ENCODE measurements at regions not wholly inside any gene's neighbourhood (a gene's known extent, or its start where the extent isn't known, plus 50 kb on each side); places are given as distances from the start of the nearest gene placed in this dataset.
A peak's percentile ranks its signal among the peaks of the same experiment; 100 is the strongest.

GRCh38 chr12:67439611-67440010, 170.5 kb downstream of the CAND1 start:
- Histone ChIP-seq H3K79me2 (ENCODE audit: control insufficient read depth, low read length) (no peaks in the 10 kb centered on the region), H3K4me2 (ENCODE audit: low read length) (no peak overlapping the region), H3K36me3 (ENCODE audit: control insufficient read depth, low read length) (no peaks in the 10 kb centered on the region), H3F3A (ENCODE audit: control insufficient read depth, insufficient read depth) (no peaks in the 10 kb centered on the region), H3K9me2 (replicated peaks; ENCODE audit: control insufficient read depth, low read length) (no peaks in the 10 kb centered on the region), H3K9me3 (ENCODE audit: control insufficient read depth, insufficient read depth, low read length) (no peaks in the 10 kb centered on the region), H3K27ac (ENCODE audit: low read depth, low read length) (no peak overlapping the region), H3K27me3 (ENCODE audit: control insufficient read depth, low read length) (no peaks in the 10 kb centered on the region), H3K4me1 (ENCODE audit: control insufficient read depth, low read length) (peaks cover 5% of the 10 kb centered on the region), H3K4me3 (ENCODE audit: low read length) (no peak overlapping the region), H4K20me1 (ENCODE audit: control insufficient read depth, insufficient read depth, low read depth, low read length) (no peaks in the 10 kb centered on the region)
- TF ChIP-seq EZH2phosphoT487 (IDR thresholded peaks at IDR 0.05; ENCODE audit: borderline replicate concordance, low read length), result no peak
- no peak for TF ChIP-seq CTCF (IDR thresholded peaks at IDR 0.05; ENCODE audit: low read depth, low read length, poor library complexity, severe bottlenecking)

- Histone ChIP-seq H3K27ac (ENCODE audit: low read depth, low read length) (no peak overlapping the region), H3K27me3 (ENCODE audit: control insufficient read depth, low read length) (no peaks in the 10 kb centered on the region), H3K36me3 (ENCODE audit: control insufficient read depth, low read length) (no peaks in the 10 kb centered on the region), H3K9me3 (ENCODE audit: control insufficient read depth, insufficient read depth, low read length) (no peaks in the 10 kb centered on the region), H3K4me1 (ENCODE audit: control insufficient read depth, low read length) (peaks cover 5% of the 10 kb centered on the region), H3K79me2 (ENCODE audit: control insufficient read depth, low read length) (no peaks in the 10 kb centered on the region), H3F3A (ENCODE audit: control insufficient read depth, insufficient read depth) (no peaks in the 10 kb centered on the region), H3K4me3 (ENCODE audit: low read length) (no peak overlapping the region), H3K9me2 (replicated peaks; ENCODE audit: control insufficient read depth, low read length) (no peaks in the 10 kb centered on the region), H4K20me1 (ENCODE audit: control insufficient read depth, insufficient read depth, low read depth, low read length) (no peaks in the 10 kb centered on the region), H3K4me2 (ENCODE audit: low read length) (peak overlapping the region; percentile 13; the same call in 1 of the 2 replicates)
- peak; percentile 83 for TF ChIP-seq CTCF (IDR thresholded peaks at IDR 0.05; ENCODE audit: low read depth, low read length, poor library complexity, severe bottlenecking)
- no peak for TF ChIP-seq EZH2phosphoT487 (IDR thresholded peaks at IDR 0.05; ENCODE audit: borderline replicate concordance, low read length)
Observed at GRCh38 chr12:67441736-67442346, 172.7 kb downstream of the CAND1 start.

- no peaks in the 10 kb centered on the region for H4K20me1 ChIP-seq (ENCODE audit: control insufficient read depth, insufficient read depth, low read depth, low read length)
- H3K36me3 ChIP-seq (ENCODE audit: control insufficient read depth, low read length), result no peaks in the 10 kb centered on the region
- H3F3A ChIP-seq (ENCODE audit: control insufficient read depth, insufficient read depth), result no peaks in the 10 kb centered on the region
- no peak overlapping the region for H3K4me3 ChIP-seq (ENCODE audit: low read length)
- peaks cover 5% of the 10 kb centered on the region for H3K4me1 ChIP-seq (ENCODE audit: control insufficient read depth, low read length)
- no peak overlapping the region for H3K27ac ChIP-seq (ENCODE audit: low read depth, low read length)
- H3K27me3 ChIP-seq (ENCODE audit: control insufficient read depth, low read length), result no peaks in the 10 kb centered on the region
- H3K9me3 ChIP-seq (ENCODE audit: control insufficient read depth, insufficient read depth, low read length), result no peaks in the 10 kb centered on the region
- H3K9me2 ChIP-seq (replicated peaks; ENCODE audit: control insufficient read depth, low read length), result no peaks in the 10 kb centered on the region
- no peaks in the 10 kb centered on the region for H3K79me2 ChIP-seq (ENCODE audit: control insufficient read depth, low read length)
- H3K4me2 ChIP-seq (ENCODE audit: low read length), result no peak overlapping the region
- no peak for TF ChIP-seq EZH2phosphoT487 (IDR thresholded peaks at IDR 0.05; ENCODE audit: borderline replicate concordance, low read length)
- no peak for TF ChIP-seq CTCF (IDR thresholded peaks at IDR 0.05; ENCODE audit: low read depth, low read length, poor library complexity, severe bottlenecking)
Observed at GRCh38 chr12:67442347-67442841, 173.2 kb downstream of the CAND1 start.
